Neural cell (in vitro differentiated cells): ENCODE measurements at regions not wholly inside any gene's neighbourhood (a gene's known extent, or its start where the extent isn't known, plus 50 kb on each side); places are given as distances from the start of the nearest gene placed in this dataset.

ENCODE experiments used
- EP300 ChIP-seq: fragments of 450-650 bp; conservative IDR thresholded peaks from 2 replicates; pipeline ENCODE4 v1.6.1; 2014; ENCODE audit warnings: antibody characterized with exemption, mild to moderate bottlenecking, moderate library complexity; ENCODE audit not compliant: poor library complexity, severe bottlenecking
- EZH2 ChIP-seq: fragments of 200-600, 300-800 bp; shearing (Covaris generic), sonication (generic); IDR thresholded peaks from 2 replicates; pipeline ENCODE4 v1.6.1; 2014; ENCODE audit warnings: antibody characterized with exemption, low read length, borderline replicate concordance, mild to moderate bottlenecking; ENCODE audit not compliant: insufficient read depth, poor library complexity, severe bottlenecking
- POLR2AphosphoS5 ChIP-seq: IDR thresholded peaks from 2 replicates; pipeline ENCODE4 v1.6.1; 2012
- RAD21 ChIP-seq: fragments of 450-650 bp; conservative IDR thresholded peaks from 2 replicates; pipeline ENCODE4 v1.6.1; 2014; ENCODE audit warnings: antibody characterized with exemption, mild to moderate bottlenecking, moderate library complexity
- TF ChIP-seq, protein P1 (sequence below): fragments of 450-650 bp; IDR thresholded peaks from 2 replicates; pipeline ENCODE4 v1.5.1; 2014; ENCODE audit warnings: antibody characterized with exemption, mild to moderate bottlenecking, moderate library complexity; ENCODE audit not compliant: poor library complexity, severe bottlenecking
- TF ChIP-seq, protein P2 (sequence below): IDR thresholded peaks from 2 replicates; pipeline ENCODE4 v1.6.1; 2012; ENCODE audit warnings: borderline replicate concordance

DNA sequence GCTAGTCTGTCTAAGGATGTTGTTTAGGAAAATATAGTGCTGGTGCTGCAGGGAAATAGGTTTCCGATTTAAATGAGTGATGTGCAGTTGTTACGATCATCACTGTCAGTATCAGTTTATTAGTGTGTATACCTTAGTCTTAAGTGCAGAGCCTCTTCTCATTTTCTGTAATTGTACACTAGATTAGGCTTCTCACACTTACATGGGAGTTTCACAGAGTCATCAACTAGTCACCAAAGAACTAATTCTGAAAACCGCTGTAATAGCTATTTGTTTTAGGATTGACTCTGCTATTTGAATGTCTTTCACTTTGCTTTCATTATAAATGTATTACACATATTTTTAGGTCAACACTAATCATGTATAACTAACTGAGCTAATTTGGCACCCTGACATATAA lies 99.8 kb upstream of the ZEB2 start:
- TF ChIP-seq, protein P1, sequence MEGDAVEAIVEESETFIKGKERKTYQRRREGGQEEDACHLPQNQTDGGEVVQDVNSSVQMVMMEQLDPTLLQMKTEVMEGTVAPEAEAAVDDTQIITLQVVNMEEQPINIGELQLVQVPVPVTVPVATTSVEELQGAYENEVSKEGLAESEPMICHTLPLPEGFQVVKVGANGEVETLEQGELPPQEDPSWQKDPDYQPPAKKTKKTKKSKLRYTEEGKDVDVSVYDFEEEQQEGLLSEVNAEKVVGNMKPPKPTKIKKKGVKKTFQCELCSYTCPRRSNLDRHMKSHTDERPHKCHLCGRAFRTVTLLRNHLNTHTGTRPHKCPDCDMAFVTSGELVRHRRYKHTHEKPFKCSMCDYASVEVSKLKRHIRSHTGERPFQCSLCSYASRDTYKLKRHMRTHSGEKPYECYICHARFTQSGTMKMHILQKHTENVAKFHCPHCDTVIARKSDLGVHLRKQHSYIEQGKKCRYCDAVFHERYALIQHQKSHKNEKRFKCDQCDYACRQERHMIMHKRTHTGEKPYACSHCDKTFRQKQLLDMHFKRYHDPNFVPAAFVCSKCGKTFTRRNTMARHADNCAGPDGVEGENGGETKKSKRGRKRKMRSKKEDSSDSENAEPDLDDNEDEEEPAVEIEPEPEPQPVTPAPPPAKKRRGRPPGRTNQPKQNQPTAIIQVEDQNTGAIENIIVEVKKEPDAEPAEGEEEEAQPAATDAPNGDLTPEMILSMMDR, result no peak
- TF ChIP-seq, protein P2, sequence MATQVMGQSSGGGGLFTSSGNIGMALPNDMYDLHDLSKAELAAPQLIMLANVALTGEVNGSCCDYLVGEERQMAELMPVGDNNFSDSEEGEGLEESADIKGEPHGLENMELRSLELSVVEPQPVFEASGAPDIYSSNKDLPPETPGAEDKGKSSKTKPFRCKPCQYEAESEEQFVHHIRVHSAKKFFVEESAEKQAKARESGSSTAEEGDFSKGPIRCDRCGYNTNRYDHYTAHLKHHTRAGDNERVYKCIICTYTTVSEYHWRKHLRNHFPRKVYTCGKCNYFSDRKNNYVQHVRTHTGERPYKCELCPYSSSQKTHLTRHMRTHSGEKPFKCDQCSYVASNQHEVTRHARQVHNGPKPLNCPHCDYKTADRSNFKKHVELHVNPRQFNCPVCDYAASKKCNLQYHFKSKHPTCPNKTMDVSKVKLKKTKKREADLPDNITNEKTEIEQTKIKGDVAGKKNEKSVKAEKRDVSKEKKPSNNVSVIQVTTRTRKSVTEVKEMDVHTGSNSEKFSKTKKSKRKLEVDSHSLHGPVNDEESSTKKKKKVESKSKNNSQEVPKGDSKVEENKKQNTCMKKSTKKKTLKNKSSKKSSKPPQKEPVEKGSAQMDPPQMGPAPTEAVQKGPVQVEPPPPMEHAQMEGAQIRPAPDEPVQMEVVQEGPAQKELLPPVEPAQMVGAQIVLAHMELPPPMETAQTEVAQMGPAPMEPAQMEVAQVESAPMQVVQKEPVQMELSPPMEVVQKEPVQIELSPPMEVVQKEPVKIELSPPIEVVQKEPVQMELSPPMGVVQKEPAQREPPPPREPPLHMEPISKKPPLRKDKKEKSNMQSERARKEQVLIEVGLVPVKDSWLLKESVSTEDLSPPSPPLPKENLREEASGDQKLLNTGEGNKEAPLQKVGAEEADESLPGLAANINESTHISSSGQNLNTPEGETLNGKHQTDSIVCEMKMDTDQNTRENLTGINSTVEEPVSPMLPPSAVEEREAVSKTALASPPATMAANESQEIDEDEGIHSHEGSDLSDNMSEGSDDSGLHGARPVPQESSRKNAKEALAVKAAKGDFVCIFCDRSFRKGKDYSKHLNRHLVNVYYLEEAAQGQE, result no peak
- TF ChIP-seq EP300 (no peak), RAD21 (no peak), EZH2 (no peak), POLR2AphosphoS5 (no peak)
